GM18511 (cell line): ENCODE measurements at regions not wholly inside any gene's neighbourhood (a gene's known extent, or its start where the extent isn't known, plus 50 kb on each side); places are given as distances from the start of the nearest gene placed in this dataset.
"Not testable (repeated sequence)": the region's sequence is repeated elsewhere in the genome, so short reads cannot be mapped to it uniquely, and the experiment has no call there.

ENCODE experiments used
- ATAC-seq: cut with Tn5 transposase; IDR thresholded peaks from one replicate; pipeline ENCODE4 v1.9.1; 2021; ENCODE audit warnings: mild to moderate bottlenecking, moderate library complexity; ENCODE audit not compliant: unreplicated experiment

GRCh38 chr7:106583706-106584690, 77.0 kb downstream of the CCDC71L start:
- no peak for ATAC-seq

DNA sequence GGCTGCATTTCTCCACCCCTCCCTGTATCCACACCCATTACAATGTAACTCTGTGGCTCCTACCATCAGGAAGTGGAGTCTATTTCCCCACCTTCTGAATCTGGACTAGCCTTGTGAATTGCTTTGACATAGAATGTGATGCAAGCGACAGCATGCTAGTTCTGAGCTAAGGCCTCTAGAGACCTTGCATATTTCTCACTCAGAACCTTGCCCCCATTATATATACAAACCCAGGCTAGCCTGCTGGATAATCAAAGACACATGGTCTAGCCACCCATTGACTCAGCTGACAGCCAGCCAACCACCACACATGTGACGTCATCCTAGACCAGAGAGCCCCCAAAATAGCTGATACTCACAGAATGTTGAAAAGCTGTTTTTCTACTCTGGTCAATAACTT, 77.9 kb downstream of the CCDC71L start:
- ATAC-seq, result no peak

GRCh38 chr7:106582365-106582764, 78.6 kb downstream of the CCDC71L start:
- ATAC-seq, result no peak

- not testable (repeated sequence) for ATAC-seq
Measured at GRCh38 chr7:106579086-106579485, 81.9 kb downstream of the CCDC71L start.

DNA sequence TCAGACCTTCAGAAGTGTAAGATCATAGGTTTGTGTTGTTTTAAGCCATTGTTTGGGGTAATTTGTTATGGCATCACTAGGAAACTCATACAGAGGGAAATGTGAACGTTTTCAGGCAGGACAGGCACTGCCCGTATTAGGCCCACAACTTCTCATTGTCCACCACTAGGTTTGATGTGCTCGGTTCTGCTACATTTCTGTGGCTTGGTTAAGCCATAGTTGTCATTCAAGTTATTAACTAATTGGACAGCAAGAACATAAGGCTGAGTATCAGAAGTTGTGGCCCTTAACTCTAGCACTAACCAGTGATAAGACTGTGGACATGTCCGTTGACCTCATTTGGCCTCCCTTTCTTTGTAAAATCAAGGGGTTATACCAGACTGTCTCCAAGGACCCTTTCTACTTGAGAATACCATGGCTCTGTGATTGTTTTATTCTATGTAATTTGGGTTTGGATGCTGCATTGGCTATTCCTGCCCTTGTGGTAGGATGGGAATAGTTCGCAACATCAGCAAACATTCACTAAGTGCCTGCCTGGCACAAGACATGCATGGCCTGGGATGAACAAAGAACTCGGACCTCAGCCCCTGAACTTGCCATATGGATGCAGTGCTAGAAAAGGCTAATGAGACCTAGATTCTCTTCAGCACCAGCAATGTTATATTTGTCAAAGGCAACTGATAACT, 85.7 kb downstream of the CCDC71L start:
- ATAC-seq, result no peak

DNA sequence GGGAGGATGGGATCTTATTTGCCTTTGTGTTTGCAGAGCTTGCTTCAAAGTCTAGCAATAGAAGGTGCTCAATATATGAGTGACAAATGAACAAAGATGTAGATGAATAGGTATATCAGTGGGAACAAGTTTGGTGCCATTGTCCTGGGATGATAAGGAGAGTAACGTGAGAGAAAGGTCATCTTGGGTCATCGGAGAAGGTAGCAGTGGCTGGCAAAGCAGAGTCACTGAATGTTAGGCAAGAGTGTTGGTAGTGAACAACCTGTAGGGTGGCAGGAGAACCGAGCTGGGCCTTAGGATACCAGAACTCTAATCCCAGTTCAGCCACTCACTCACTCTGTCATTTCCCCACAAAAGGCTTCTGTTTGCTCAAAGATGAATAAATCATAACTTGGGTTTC, 87.2 kb downstream of the CCDC71L start:
- ATAC-seq, result no peak

DNA sequence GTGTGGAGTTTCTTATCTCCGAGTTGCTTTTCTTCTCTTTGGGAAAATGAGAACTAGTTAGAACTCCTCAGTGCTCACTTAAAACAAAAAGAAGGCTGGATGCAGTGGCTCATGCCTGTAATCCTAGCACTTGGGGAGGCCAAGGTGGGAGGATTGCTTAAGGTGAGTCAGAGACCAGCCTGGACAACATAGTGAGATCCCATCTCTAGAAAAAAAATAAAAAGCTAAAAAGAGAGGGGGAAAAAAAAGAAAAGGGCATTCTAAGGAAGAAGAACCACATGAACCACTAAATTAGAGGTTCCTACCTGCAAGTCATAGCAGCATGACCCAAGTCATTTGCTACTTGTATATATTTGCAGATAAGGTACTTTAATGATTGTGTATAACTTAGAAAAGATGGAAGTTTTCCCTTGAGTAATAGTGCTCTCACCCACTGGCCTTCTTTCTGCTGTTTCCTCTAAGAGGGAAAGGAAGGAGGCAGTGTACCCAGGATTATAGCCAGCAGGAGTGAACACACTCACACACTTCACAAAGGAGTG, 87.8 kb downstream of the CCDC71L start:
- ATAC-seq, result no peak

DNA sequence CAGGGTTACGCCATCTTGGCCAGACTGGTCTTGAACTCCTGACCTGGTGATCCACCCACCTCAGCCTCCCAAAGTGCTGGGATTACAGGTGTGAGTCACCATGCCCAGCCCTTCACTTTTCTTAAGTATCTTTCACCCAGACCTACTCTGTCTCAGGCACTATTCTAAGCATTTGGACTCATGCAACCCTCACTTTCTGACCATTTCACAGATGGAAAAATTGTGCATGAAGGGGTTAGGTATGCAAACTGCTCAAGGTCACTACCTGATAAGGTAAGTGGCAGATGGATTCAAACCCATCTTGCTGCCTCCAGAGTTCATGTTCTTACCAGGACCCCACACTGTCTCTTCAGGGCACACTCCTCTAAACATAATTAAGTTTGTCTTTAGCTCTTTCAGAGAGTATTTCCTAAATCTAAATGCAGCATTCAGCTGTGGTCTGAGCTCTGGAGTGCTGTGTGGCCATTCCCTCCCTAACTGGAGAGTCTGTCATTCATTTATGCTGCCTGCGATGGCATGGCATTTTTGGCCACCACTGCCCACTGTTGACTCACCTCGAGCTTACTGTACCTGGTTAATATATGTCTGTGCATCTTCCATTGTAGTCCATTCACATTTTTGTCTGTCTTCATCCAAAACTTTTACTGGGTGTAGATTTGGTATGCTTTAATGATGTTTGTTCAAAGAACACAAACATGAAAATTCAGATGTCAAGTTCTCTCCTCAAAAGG, 88.4 kb downstream of the CCDC71L start:
- no peak for ATAC-seq

- ATAC-seq, result no peak
Measured at GRCh38 chr7:106571563-106571962, 89.4 kb downstream of the CCDC71L start.

- no peak for ATAC-seq
Measured at GRCh38 chr7:106570948-106571418, 90.0 kb downstream of the CCDC71L start.

DNA sequence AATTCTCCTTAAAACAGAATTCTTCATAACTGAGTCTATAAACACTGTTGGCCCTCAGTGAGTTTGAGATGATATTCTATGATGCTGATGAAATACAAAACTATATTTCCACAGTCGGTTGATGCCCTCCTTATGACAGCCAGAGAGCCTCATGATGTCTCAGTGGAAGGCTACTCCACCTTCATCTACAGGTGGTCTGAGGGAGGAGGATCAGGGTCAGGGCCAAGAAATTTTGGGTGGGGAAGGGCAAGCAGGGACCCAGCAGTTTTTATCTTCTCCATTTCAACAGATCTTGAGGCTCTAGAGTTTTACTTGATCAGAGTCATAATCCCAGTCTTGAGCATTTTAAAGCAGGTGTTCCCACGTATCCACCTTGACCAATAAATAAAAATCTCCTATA, 90.8 kb downstream of the CCDC71L start:
- ATAC-seq, result no peak

- no peak for ATAC-seq
Measured at GRCh38 chr7:106569500-106569929, 91.4 kb downstream of the CCDC71L start.

- no peak for ATAC-seq
Measured at GRCh38 chr7:106568680-106569499, 92.1 kb downstream of the CCDC71L start.

- ATAC-seq, result no peak
Measured at GRCh38 chr7:106568002-106568679, 92.8 kb downstream of the CCDC71L start.

DNA sequence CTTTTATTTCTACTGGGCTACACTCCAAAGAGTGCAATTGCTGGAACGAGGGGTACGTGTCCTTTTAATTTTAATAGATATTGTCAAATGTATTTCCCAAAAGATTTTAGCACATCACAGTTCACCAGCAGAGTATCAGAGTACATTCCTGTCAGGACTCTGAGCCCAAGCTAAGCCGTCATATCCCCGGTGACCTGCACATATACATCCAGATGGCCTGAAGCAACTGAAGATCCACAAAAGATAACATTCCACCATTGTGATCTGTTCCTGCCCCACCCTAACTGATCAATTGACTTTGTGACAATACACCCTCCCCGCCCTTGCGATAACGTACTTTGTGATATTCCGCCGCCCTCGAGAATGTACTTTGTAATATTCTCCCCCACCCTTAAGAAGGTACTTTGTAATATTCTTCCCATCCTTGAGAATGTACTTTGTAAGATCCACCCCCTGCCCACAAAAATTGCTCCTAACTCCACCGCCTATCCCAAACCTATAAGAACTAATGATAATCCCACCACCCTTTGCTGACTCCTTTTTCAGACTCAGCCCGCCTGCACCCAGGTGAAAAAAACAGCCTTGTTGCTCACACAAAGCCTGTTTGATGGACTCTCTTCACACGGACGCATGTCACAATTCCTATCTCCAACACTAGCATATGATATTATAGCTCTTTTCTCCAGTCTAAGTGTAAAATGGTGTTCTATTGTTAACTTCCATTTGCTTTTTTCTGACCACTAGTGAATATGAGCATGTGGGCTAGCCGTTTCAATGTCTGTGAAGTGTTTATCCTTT, 93.6 kb downstream of the CCDC71L start:
- not testable (repeated sequence) for ATAC-seq

DNA sequence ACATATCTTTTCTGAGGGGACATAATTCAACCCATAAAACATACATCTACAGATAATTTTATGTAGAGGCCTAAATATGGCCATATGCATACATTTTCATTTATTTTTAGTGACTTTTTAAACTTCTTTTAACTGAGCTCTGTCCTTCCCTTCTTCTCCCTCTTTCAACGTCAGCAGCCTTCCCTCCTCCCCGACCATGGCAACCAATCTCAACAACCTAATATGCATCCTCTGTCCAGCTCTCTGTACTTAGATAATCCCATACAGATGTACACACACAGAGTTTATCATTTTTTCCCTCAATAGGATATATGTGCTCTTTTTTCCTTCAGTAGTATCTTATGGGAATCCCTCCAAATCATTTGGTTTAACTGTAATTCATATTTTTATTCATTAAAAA, 94.3 kb downstream of the CCDC71L start:
- no peak for ATAC-seq

DNA sequence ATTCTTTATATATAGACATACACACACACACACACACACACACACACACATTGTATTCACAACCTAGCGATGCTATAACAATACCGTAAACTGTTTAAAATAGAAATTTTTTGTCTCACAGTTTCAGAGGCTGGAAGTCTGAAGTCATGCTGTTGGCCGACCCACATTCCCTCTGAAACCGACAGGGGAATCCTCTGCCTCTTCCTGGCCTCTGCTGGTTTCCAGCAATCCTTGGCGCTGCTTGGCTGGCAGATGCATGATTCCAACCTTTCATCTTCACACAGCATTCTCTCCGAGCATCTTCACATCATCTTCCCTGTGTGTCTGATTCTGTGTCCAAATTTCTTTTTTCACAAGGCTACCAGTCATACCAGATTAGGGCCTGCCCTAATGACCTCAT, 94.8 kb downstream of the CCDC71L start:
- no peak for ATAC-seq

DNA sequence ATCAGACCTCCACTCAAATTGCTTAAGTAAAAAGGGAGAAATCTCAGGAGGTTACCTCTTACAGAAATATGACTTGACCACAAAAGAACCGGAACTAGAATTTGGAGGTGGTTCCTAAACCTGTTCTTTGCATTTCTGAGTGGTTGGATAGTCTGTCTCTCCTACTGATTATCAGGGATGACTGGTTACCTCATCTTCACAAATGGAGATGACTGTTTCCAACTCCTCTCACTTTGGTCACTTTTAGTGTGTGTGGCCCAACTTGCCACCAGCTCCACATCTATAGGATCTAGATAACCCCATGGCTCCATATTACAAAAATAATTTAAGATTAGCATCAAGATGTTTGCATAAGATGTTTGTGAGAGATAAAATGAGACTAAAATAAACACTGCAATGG, 95.5 kb downstream of the CCDC71L start:
- no peak for ATAC-seq
